ENCODE measurements at regions not wholly inside any gene's neighbourhood (a gene's known extent, or its start where the extent isn't known, plus 50 kb on each side); places are given as distances from the start of the nearest gene placed in this dataset.

- DNase-seq (ENCODE audit: low spot score): no peak
Observed at GRCh38 chr2:222351035-222351434, 52.2 kb upstream of the PAX3 start.

GRCh38 chr2:222352981-222353380, 54.2 kb upstream of the PAX3 start:
- DNase-seq (ENCODE audit: low spot score): no peak

- peak; percentile 8 for DNase-seq (ENCODE audit: low spot score)
Observed at GRCh38 chr2:222353993-222354392, 55.2 kb upstream of the PAX3 start.

DNA sequence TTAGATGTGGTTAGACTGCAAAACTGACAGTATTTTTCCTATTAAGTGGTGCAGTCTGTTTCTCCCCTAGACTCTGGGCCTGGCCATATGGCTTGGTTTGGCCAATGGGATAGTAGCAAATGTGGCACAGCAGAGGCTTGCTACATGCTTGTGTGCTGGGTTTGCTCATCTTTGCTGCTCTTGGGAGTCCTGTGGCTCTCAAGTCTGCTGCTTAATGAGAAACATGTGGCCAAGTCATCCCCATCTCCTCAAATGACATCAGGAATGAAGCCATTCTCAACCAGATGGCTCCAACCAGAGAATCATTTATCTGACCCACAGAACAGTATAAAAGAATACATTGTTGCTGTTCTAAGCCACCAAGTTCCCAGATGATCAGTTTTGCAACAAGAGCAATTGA, 57.1 kb upstream of the PAX3 start:
- no peak for DNase-seq (ENCODE audit: low spot score)

GRCh38 chr2:222357930-222358329, 59.1 kb upstream of the PAX3 start:
- DNase-seq (ENCODE audit: low spot score): no peak

GRCh38 chr2:222358876-222359275, 60.1 kb upstream of the PAX3 start:
- DNase-seq (ENCODE audit: low spot score): no peak

DNA sequence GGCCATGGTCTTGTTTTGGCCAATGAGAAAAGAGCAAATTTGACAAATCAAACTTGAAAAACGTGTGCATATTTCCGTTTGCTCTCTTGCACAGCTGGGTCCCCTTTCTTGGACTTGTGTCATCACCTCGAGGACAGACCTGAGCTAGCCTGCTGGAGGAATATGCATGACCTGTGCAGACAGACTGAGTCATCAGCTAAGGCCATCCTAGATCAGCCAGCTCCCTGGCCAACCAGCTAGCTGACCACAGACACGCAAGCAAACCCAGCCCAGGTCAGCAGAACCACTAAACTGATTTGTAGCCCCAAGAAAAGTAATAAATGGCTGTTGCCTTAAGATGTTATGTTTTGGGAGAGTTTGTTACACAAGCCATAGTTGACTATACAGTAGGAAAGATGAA, 61.3 kb upstream of the PAX3 start:
- DNase-seq (ENCODE audit: low spot score): no peak

DNA sequence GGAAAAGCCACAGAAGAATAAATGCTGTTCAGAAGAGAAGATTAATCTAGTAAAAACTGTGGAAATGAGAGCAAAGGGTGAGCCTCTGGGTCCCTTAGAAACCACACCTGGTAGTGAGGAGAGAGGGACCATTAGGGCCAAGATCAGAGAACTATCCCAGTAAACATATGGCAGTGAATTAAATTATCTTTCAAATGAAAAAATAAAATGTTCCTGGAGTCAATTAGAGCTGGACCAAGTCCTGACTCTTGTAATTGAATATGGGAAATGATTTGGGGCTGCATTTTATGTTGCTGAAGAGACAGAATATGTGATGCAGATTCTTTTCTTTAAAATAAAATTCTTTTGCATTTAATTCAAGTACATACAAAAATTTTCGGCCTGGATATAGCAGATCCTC, 62.2 kb upstream of the PAX3 start:
- no peak for DNase-seq (ENCODE audit: low spot score)

- DNase-seq (ENCODE audit: low spot score): no peak
Observed at GRCh38 chr2:222361787-222362186, 62.6 kb upstream of the SGPP2 start.

GRCh38 chr2:222362336-222362735, 62.0 kb upstream of the SGPP2 start:
- DNase-seq (ENCODE audit: low spot score): no peak

DNA sequence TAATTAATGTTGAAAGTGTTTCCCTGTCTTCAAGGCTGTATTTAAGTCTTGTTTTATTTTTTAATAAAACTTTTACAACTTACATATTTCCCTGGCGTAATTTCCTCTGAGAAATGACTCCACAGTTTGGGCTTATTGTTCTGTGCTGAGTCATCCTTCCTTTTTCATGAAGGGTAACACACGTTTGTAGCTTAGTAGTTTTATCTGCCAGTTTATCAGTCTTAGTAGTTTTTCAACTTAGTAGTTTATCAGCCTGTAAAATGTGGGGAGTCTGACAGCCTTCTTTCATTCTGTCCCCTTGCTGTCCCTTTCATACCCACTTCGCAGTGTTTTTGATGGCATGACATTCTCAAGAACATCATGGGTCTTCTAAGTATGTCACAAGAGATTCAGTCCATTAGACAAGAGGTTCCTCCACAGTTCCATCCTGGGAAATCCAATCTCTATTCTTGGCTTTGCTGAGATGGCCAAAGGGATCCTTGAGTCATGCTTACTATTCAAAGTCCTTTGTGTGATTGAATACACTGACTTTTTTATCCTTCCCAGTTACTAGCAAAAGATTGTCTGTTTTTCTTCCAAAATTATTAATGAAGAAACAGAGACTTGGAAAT, 60.0 kb upstream of the SGPP2 start:
- DNase-seq (ENCODE audit: low spot score): peak; percentile 16

- peak; percentile 48 for DNase-seq (ENCODE audit: low spot score)
Observed at GRCh38 chr2:222368280-222368679, 56.1 kb upstream of the SGPP2 start.

- DNase-seq (ENCODE audit: low spot score): no peak
Observed at GRCh38 chr2:222372993-222373392, 51.4 kb upstream of the SGPP2 start.
